Motor neuron (in vitro differentiated cells): ENCODE measurements at regions not wholly inside any gene's neighbourhood (a gene's known extent, or its start where the extent isn't known, plus 50 kb on each side); places are given as distances from the start of the nearest gene placed in this dataset.
"Not testable (repeated sequence)": the region's sequence is repeated elsewhere in the genome, so short reads cannot be mapped to it uniquely, and the experiment has no call there.

Experiments used
- ATAC-seq, 8 experiments: fragments of 200-7000 bp; cut with Tn5 transposase; replicated peaks in 6 of 8; 2 replicates each; pipeline ENCODE4 v1.8.0; 2021; ENCODE audit warnings: mild to moderate bottlenecking in 8 of 8, moderate library complexity in 8 of 8
- H3K27ac ChIP-seq, 2 donors: fragments of 250-450 bp; sonication (Bioruptor Pico); 2 replicates each; pipeline ENCODE4 v1.9.0; 2021; ENCODE audit warnings: antibody characterized with exemption in 2 of 2, mild to moderate bottlenecking in 2 of 2, moderate library complexity in 1 of 2
- H3K4me1 ChIP-seq, 2 donors: fragments of 250-450 bp; sonication (Bioruptor Pico); replicated peaks in 1 of 2; 2 replicates each; pipeline ENCODE4 v1.6.1; 2021; ENCODE audit warnings: antibody characterized with exemption in 2 of 2, mild to moderate bottlenecking in 2 of 2, moderate library complexity in 1 of 2
- H3K4me3 ChIP-seq, 5 donors: fragments of 250-450 bp; sonication (Bioruptor Pico); 2 replicates each; pipeline ENCODE4 v1.9.0; 2021; ENCODE audit warnings: antibody characterized with exemption in 5 of 5, mild to moderate bottlenecking in 5 of 5, moderate library complexity in 4 of 5
- WGBS, 10 experiments: fragments of 450-650 bp; shearing (Covaris generic); methylation state at CpG; one replicate each; pipeline ENCODE4 v1.0.0; 2022; 5-methylcytosine and 5-hydroxymethylcytosine counted together
- in situ Hi-C, 9 experiments: fragments of 400-800 bp; cut with MboI; loops; one replicate each; pipeline ENCODE4 v1.15.0; 2021; ENCODE audit warnings: low sequenced_read_pairs in 9 of 9, low pct_unique_long_range_greater_than_20kb in 2 of 9; ENCODE audit not compliant: unreplicated experiment in 9 of 9

GRCh38 chr2:36302911-36303310 lies 52.7 kb upstream of the CRIM1 start:
- Histone ChIP-seq H3K27ac (no peak overlapping the region), H3K4me1 (no peaks in the 10 kb centered on the region), H3K4me3 (no peak overlapping the region)
- in situ Hi-C loops, result no loop called here
- ATAC-seq, result no peak
- 0 to 100% (median 89%) methylated on average over 1 to 4 of the region's 4 CpGs for WGBS, 10 experiments

DNA sequence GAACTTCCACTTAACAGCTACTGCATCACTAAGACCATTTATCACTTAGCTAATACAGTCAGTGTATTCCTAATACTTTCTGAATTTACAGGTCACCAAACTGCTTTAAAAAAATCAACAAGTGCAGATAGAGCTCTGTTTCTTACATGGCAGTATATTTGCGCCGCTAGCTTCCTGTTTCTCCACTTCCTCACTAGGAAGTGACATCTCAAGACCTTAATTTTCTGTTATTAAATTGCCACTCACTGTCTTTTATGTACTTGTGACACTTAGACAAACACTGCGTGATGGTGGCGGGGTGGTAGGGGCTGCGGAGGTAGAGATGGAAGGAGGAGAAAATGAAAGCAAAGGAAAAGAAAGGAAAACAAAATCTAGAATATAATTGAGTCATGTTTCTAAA lies 53.7 kb upstream of the CRIM1 start:
- ATAC-seq, result no peak
- Histone ChIP-seq H3K4me3 (no peak overlapping the region), H3K27ac (no peak overlapping the region), H3K4me1 (no peaks in the 10 kb centered on the region)
- in situ Hi-C loops, result no loop called here
- 62 to 100% (median 95%) methylated on average over 2 to 5 of the region's 5 CpGs for WGBS, 10 experiments

DNA sequence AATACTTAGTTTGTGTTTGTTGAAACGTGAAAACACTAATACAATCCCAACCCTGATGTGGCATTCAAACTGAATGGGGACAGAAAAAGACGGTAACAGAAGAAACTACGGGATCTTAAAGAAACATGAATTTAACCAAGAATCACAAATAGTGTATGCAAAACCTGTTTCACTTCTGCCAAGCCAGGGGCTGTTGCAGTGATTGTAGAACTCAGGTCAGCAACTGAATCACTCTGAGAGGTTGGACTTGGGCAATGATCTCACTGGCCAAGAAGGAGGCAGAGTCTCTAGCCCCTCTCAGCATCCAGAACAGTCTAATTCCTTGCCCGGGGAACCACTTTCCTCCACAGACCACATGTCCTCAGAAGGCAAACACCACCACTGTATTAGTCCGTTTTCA lies 54.9 kb upstream of the CRIM1 start:
- 26 to 100% (median 87%) methylated on average over 1 to 5 of the region's 5 CpGs for WGBS, 10 experiments
- in situ Hi-C loops, result no loop called here
- Histone ChIP-seq H3K4me3 (no peak overlapping the region), H3K27ac (no peak overlapping the region), H3K4me1 (no peaks in the 10 kb centered on the region)
- ATAC-seq, result no peak

DNA sequence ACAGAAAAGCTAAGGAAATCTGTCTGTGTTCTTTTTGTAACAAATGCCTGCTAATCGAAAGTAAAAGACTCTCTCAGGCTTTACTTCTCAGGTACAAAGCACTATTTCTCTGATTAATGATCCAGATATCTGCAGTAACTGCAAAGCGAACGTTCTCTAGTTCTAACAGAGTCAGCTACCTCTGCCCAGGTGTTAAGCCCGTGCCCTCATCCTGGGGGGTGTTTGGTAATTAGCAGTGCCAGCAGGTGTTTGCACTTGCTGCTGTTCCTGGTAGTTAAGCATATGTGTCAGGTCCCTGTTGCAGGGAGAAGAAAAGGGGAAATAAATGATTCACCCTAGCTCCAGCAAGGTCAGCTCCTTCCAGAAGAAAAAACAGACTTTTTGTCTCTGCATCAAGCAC lies 58.8 kb upstream of the CRIM1 start:
- no peak overlapping the region for H3K4me3 ChIP-seq
- in situ Hi-C loops, result no loop called here
- no peak for ATAC-seq
- 0 to 85% (median 64%) methylated on average over 1 to 4 of the region's 4 CpGs; no CpG with 5 or more reads in 3 of the 10 experiments for WGBS, 10 experiments
- no peak overlapping the region for H3K27ac ChIP-seq
- H3K4me1 ChIP-seq, result no peaks in the 10 kb centered on the region

GRCh38 chr2:36294316-36294721 lies 61.3 kb upstream of the CRIM1 start:
- ATAC-seq, result no peak
- in situ Hi-C loops, result no loop called here
- 0 to 100% (median 80%) methylated on average over 1 to 3 of the region's 3 CpGs; no CpG with 5 or more reads in 4 of the 10 experiments for WGBS, 10 experiments
- H3K4me3 ChIP-seq, result no peak overlapping the region
- no peaks in the 10 kb centered on the region for H3K4me1 ChIP-seq
- H3K27ac ChIP-seq, result no peak overlapping the region

DNA sequence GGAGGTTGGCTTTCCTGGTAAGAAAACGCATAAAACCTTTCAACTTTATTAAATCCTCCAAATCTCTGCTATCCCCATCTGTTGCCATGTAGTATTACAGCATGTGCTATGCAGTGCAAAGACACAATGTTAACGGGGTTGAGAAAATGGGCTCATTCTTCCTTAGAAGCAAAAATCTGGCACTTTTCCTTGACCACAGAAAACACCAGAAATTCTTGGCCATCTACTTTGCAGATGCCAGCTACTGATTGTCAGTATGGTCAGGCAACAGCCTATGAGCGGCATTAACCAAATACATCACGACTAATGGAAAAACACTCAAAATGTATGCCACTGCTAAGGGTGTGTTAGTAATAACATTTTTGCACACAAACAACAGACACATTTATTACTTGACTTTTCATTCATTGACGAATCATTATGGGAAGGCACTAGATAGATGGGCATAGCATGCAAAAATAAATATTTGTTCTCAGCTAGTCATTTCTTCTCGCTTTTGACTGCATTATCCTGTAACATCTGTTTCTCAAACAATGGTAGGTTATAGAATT lies 65.2 kb upstream of the CRIM1 start:
- 0 to 95% (median 79%) methylated on average over 2 to 6 of the region's 6 CpGs for WGBS, 10 experiments

GRCh38 chr2:36289731-36290130 lies 65.8 kb upstream of the CRIM1 start:
- no peak for ATAC-seq
- peaks cover 0 to 3% of the 10 kb centered on the region in 2 donors for H3K4me1 ChIP-seq
- no peak overlapping the region for H3K27ac ChIP-seq
- in situ Hi-C loops, result no loop called here
- no peak overlapping the region for H3K4me3 ChIP-seq
- 0 to 100% (median 75%) methylated on average over 1 of the region's 1 CpG; no CpG with 5 or more reads in 1 of the 10 experiments for WGBS, 10 experiments

More for the DNA sequence above, 65.2 kb upstream of the CRIM1 start:
- Histone ChIP-seq H3K4me1 (peaks cover 0 to 3% of the 10 kb centered on the region in 2 donors), H3K4me3 (no peak overlapping the region), H3K27ac (no peak overlapping the region)
- ATAC-seq, result peak in 1 of 8 experiments; percentile 65
- in situ Hi-C loops, result no loop called here

GRCh38 chr2:36287363-36288275 lies 68.0 kb upstream of the CRIM1 start:
- no peak overlapping the region for H3K4me3 ChIP-seq
- H3K4me1 ChIP-seq, result peaks cover 0 to 3% of the 10 kb centered on the region in 2 donors
- in situ Hi-C loops, result no loop called here
- H3K27ac ChIP-seq, result no peak overlapping the region
- 0 to 96% (median 76%) methylated on average over 1 to 6 of the region's 6 CpGs; no CpG with 5 or more reads in 1 of the 10 experiments for WGBS, 10 experiments
- peak in 2 of 8 experiments; percentile 34 to 41 for ATAC-seq

DNA sequence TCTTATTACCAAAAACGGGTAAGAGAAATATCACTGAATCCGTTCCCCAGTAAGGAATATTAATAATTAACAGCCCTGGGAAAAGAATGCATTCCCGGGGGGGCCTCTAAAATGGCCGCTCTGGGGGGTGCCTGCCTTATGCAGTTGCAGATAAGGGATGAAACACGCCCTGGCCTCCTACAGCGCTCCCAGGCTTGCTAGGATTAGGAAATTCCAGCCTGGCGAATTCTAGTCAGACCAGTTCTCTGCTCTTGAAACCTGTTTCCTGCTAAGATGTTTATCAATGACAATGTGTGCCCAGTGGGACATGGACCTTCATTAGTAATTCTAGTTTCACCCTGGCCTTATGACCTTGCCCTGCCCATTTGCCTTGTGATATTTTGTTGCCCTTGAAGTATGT lies 76.1 kb upstream of the CRIM1 start:
- ATAC-seq, H3K4me1 ChIP-seq, H3K4me3 ChIP-seq, H3K27ac ChIP-seq, in situ Hi-C loops: not testable (repeated sequence)
- WGBS, 10 experiments, result 17 to 83% (median 49%) methylated on average over 1 to 3 of the region's 7 CpGs; no CpG with 5 or more reads in 5 of the 10 experiments

DNA sequence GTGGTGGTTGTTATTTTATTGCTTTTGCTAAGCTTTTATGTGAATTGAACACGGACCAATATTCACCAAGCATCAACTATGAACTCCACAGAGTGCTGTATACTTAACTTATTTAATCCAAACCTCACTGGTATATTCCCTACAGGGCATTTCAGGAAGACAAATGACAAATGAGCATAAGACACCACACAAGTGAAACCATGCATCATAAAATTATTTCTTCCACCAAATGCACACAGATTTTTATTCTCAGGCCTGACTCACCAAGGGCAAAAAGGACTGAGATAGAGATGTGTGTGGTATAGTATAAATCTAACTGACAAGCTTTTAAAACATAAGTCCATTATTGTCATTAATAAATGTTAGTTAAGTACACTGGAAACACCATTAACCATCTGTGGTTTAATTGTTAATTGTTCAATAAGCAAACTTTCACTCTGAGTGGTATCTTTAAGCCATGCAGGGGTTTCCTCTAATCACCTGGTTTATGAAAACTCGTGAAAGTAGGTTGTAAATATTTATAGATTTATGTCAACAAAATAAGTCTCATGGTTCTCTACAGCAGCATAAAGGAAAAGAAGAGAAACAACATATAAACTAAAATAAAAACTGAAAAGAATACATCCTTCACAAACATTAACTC lies 77.6 kb upstream of the CRIM1 start:
- H3K27ac ChIP-seq, result no peak overlapping the region
- ATAC-seq, result peak in 5 of 8 experiments; percentile 67 to 98 (median 94)
- H3K4me3 ChIP-seq, result no peak overlapping the region
- in situ Hi-C loops, result no loop called here
- no peaks in the 10 kb centered on the region for H3K4me1 ChIP-seq
- WGBS, 10 experiments, result 10 to 88% (median 67%) methylated on average over 1 to 2 of the region's 2 CpGs

- WGBS, 10 experiments, result 27 to 100% (median 81%) methylated on average over 1 to 3 of the region's 3 CpGs; no CpG with 5 or more reads in 2 of the 10 experiments
- Histone ChIP-seq H3K4me3 (no peak overlapping the region), H3K27ac (no peak overlapping the region), H3K4me1 (no peaks in the 10 kb centered on the region)
- ATAC-seq, result peak in 7 of 8 experiments; percentile 50 to 91 (median 60)
- in situ Hi-C loops, result no loop called here
Observed at GRCh38 chr2:36277146-36277808, 78.3 kb upstream of the CRIM1 start.

DNA sequence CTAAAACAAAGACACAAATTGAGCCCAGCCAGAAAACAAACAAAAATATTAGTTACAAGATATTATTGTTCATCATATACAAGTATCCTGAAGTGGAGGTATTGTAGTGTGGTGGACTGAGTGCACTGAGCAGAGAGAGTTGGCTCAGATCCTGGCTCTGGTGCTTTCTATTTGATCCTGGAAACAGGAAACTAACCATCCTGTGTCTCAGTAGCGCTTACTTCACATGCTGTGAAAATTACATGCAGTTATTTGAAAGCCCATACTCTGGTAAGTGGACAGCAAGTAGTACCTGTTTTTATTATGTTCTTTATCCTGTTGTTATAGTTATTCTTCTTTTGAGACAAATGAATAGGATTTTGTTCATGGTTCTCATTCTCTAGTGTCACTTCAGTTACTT lies 84.3 kb upstream of the CRIM1 start:
- H3K4me3 ChIP-seq, result no peak overlapping the region
- no peak for ATAC-seq
- in situ Hi-C loops, result no loop called here
- H3K27ac ChIP-seq, result no peak overlapping the region
- 17 to 100% (median 76%) methylated on average over 1 of the region's 1 CpG; no CpG with 5 or more reads in 2 of the 10 experiments for WGBS, 10 experiments
- no peaks in the 10 kb centered on the region for H3K4me1 ChIP-seq

DNA sequence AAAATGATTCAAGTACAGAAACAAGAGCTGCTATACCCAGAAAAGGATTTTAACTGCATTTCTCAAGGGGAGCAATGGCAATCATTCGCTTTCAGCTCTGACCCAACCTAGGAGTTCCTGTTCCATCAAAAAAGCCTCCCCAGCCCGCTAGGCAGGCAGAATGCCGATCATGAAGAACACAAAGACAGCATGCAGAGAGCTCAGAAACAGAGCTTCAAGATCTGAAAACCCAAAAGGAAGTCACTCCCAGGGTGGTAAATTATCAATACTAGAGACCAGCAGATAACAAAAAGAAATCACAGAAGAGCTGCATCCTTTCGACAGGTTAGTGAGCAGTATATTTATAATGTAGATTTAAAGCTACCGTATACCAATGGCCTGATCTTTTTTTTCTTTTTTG lies 84.8 kb upstream of the CRIM1 start:
- 15 to 71% (median 45%) methylated on average over 3 to 5 of the region's 5 CpGs; no CpG with 5 or more reads in 2 of the 10 experiments for WGBS, 10 experiments
- H3K4me3 ChIP-seq, result no peak overlapping the region
- no peaks in the 10 kb centered on the region for H3K4me1 ChIP-seq
- H3K27ac ChIP-seq, result no peak overlapping the region
- ATAC-seq, result no peak
- in situ Hi-C loops, result no loop called here
